HCT116 (cell line): ENCODE measurements at regions not wholly inside any gene's neighbourhood (a gene's known extent, or its start where the extent isn't known, plus 50 kb on each side); places are given as distances from the start of the nearest gene placed in this dataset.

Experiments used
- ATAC-seq: fragments of 200-7000 bp; cut with Tn5 transposase; 2 replicates; pipeline ENCODE4 v1.9.1; 2020; ENCODE audit warnings: mild to moderate bottlenecking, moderate library complexity
- BruUV-seq: library from RNA; stranded (reverse); fragments of 400-500 nt; replicated peaks from 2 replicates; lab custom pipeline; 2021; lab: Mats Ljungman, UMichigan
- CTCF ChIA-PET: fragments of 300-600 bp; sonication (Branson Sonifier 250); formaldehyde crosslinking; loops from one replicate; lab custom pipeline; 2021; ENCODE audit warnings: antibody characterized with exemption; lab: Charles Lee
- POLR2A ChIA-PET: fragments of 300-600, 350-600 bp; sonication (Branson Sonifier 250); formaldehyde crosslinking; loops from one replicate; lab custom pipeline; 2021; ENCODE audit warnings: antibody characterized with exemption; lab: Charles Lee
- RAD21 ChIA-PET, 2 experiments: fragments of 300-600 bp; sonication (Branson Sonifier 250); formaldehyde crosslinking; loops; one replicate each; lab custom pipeline; 2023; ENCODE audit warnings: low total read pairs in 2 of 2; ENCODE audit not compliant: uncharacterized antibody in 2 of 2, unreplicated experiment in 2 of 2, low non-redundant PET in 1 of 2; lab: Charles Lee
- DNase-seq: peaks from one replicate; pipeline ENCODE4 v3.0.0-alpha.2; 2010; ENCODE audit warnings: low read depth, low spot score
- H2AFZ ChIP-seq: fragments of 200-600 bp; shearing (Covaris generic), sonication (generic); 2 replicates; pipeline ENCODE4 v1.6.1; 2017; ENCODE audit warnings: low read depth, mixed run types, mixed read lengths, antibody characterized with exemption, low read length; ENCODE audit not compliant: poor library complexity, severe bottlenecking
- H3K27ac ChIP-seq: 2 replicates; pipeline ENCODE4 v1.5.1; 2012; ENCODE audit warnings: low read depth, low read length
- H3K27me3 ChIP-seq: fragments of 200-600 bp; sonication (generic); 2 replicates; pipeline ENCODE4 v1.6.1; 2016; ENCODE audit warnings: mixed run types, low read length, mixed read lengths; ENCODE audit not compliant: insufficient read depth
- H3K36me3 ChIP-seq, 2 experiments: fragments of 200-500 bp in 1 of 2; fragments of 200-600 bp in 1 of 2; sonication (Bioruptor generic) in 1 of 2; sonication (generic) in 1 of 2; 2 replicates each; pipeline versions ENCODE4 v1.5.1 to v1.6.1; 2014 to 2016; ENCODE audit warnings: low read length in 2 of 2, inconsistent platforms in 1 of 2, mixed read lengths in 1 of 2, mixed run types in 1 of 2; ENCODE audit not compliant: insufficient read depth in 2 of 2, control insufficient read depth in 1 of 2
- H3K4me1 ChIP-seq, 2 experiments: fragments of 200-600 bp in 1 of 2; sonication (generic) in 1 of 2; 2 replicates each; pipeline versions ENCODE4 v1.5.1 to v1.6.1; 2012 to 2017; ENCODE audit warnings: low read length in 2 of 2, inconsistent platforms in 1 of 2, mild to moderate bottlenecking in 1 of 2, mixed read lengths in 1 of 2, mixed run types in 1 of 2, moderate library complexity in 1 of 2; ENCODE audit not compliant: insufficient read depth in 2 of 2, control insufficient read depth in 1 of 2
- H3K4me2 ChIP-seq: fragments of 200-600 bp; sonication (generic); 2 replicates; pipeline ENCODE4 v1.6.1; 2017; ENCODE audit warnings: mixed run types, low read length, mixed read lengths
- H3K4me3 ChIP-seq, 2 experiments: fragments of 200-600 bp in 1 of 2; sonication (generic) in 1 of 2; replicated peaks in 1 of 2; 2 replicates each; pipeline ENCODE4 v1.5.1; 2011 to 2016; ENCODE audit warnings: low read length in 2 of 2, control low read depth in 1 of 2, low read depth in 1 of 2, mild to moderate bottlenecking in 1 of 2, mixed read lengths in 1 of 2, mixed run types in 1 of 2
- H3K79me2 ChIP-seq: fragments of 200-600 bp; sonication (generic); 2 replicates; pipeline ENCODE4 v1.6.1; 2017; ENCODE audit warnings: mild to moderate bottlenecking, mixed run types, low read length, moderate library complexity, mixed read lengths; ENCODE audit not compliant: insufficient read depth
- H3K9ac ChIP-seq: fragments of 200-600 bp; sonication (generic); 2 replicates; pipeline ENCODE4 v1.6.1; 2016; ENCODE audit warnings: low read length, mixed read lengths
- H3K9me2 ChIP-seq: fragments of 200-600 bp; sonication (generic), shearing (Covaris generic); 2 replicates; pipeline ENCODE4 v1.6.1; 2017; ENCODE audit warnings: mixed run types, mild to moderate bottlenecking, moderate library complexity; ENCODE audit not compliant: insufficient read depth
- H3K9me3 ChIP-seq, 2 experiments: fragments of 200-500 bp in 1 of 2; fragments of 200-600 bp in 1 of 2; sonication (Bioruptor generic) in 1 of 2; sonication (generic) in 1 of 2; 2 replicates each; pipeline ENCODE4 v1.6.1; 2014 to 2017; ENCODE audit warnings: low read length in 2 of 2, mixed read lengths in 2 of 2, inconsistent platforms in 1 of 2, low read depth in 1 of 2, mild to moderate bottlenecking in 1 of 2, mixed run types in 1 of 2, moderate library complexity in 1 of 2; ENCODE audit not compliant: control insufficient read depth in 1 of 2, insufficient read depth in 1 of 2
- H4K20me1 ChIP-seq: fragments of 200-600 bp; sonication (generic), shearing (Covaris generic); 2 replicates; pipeline ENCODE4 v1.6.1; 2017; ENCODE audit warnings: mixed run types, mild to moderate bottlenecking, moderate library complexity; ENCODE audit not compliant: insufficient read depth
- EZH2 ChIP-seq: fragments of 200-600 bp; sonication (generic); IDR thresholded peaks from 2 replicates; pipeline ENCODE4 v1.6.1; 2017; ENCODE audit warnings: antibody characterized with exemption, mixed run types
- EZH2phosphoT487 ChIP-seq: fragments of 200-600 bp; IDR thresholded peaks from 2 replicates; pipeline ENCODE4 v1.6.1; 2018; ENCODE audit warnings: antibody characterized with exemption, borderline replicate concordance
- JUND ChIP-seq: IDR thresholded peaks from 2 replicates; pipeline ENCODE4 v1.6.1; 2012
- SIN3A ChIP-seq: IDR thresholded peaks from 2 replicates; pipeline ENCODE4 v1.6.1; 2012; ENCODE audit warnings: low read depth
- SP1 ChIP-seq: IDR thresholded peaks from 2 replicates; pipeline ENCODE4 v1.6.1; 2012; ENCODE audit warnings: low read depth
- SRF ChIP-seq: IDR thresholded peaks from 2 replicates; pipeline ENCODE4 v1.6.1; 2012; ENCODE audit warnings: low read depth
- intact Hi-C: fragments of 100-400 bp; cut with micrococcal nuclease; formaldehyde crosslinking; loops from 2 replicates; pipeline ENCODE4 v1.10.0; 2022
- TF ChIP-seq, protein P1 (sequence below): IDR thresholded peaks from 2 replicates; pipeline ENCODE4 v1.6.1; 2012; ENCODE audit warnings: low read depth

GRCh38 chr14:62453226-62453625 lies 592.0 kb downstream of the KCNH5 start:
- no peak overlapping the region for H3K4me3 ChIP-seq
- H3K9ac ChIP-seq = no peak overlapping the region
- DNase-seq (no peak), ATAC-seq (no peak)
- peaks cover 13 to 14% of the 10 kb centered on the region in 2 experiments; a peak in 2 of 4 replicates for H3K9me3 ChIP-seq
- intact Hi-C loops = no loop called here
- H3K79me2 ChIP-seq = no peaks in the 10 kb centered on the region
- ChIA-PET RAD21 (no interaction called here), CTCF (no interaction called here), POLR2A (no interaction called here)
- H3K27ac ChIP-seq = no peak overlapping the region
- H4K20me1 ChIP-seq = no peaks in the 10 kb centered on the region
- no peaks in the 10 kb centered on the region for H3K36me3 ChIP-seq
- no peaks in the 10 kb centered on the region for H3K27me3 ChIP-seq
- no peaks in the 10 kb centered on the region for H3K4me1 ChIP-seq
- no peak overlapping the region for H2AFZ ChIP-seq
- no peak overlapping the region for H3K4me2 ChIP-seq
- no peaks in the 10 kb centered on the region for H3K9me2 ChIP-seq
- no TSS peak for BruUV-seq
- TF ChIP-seq JUND = no peak
- TF ChIP-seq, all 23 proteins: peak for 0

- H3K4me3 ChIP-seq = no peak overlapping the region
- no peaks in the 10 kb centered on the region for H3K9me2 ChIP-seq
- H3K9me3 ChIP-seq = peaks cover 10 to 20% of the 10 kb centered on the region in 2 experiments; a peak in 3 of 4 replicates
- H3K27ac ChIP-seq = no peak overlapping the region
- H3K36me3 ChIP-seq = no peaks in the 10 kb centered on the region
- RAD21 ChIA-PET = no interaction called here
- TF ChIP-seq EZH2phosphoT487 (no peak), SIN3A (no peak), SRF (no peak), SP1 (no peak), EZH2 (no peak)
- TF ChIP-seq, protein P1, sequence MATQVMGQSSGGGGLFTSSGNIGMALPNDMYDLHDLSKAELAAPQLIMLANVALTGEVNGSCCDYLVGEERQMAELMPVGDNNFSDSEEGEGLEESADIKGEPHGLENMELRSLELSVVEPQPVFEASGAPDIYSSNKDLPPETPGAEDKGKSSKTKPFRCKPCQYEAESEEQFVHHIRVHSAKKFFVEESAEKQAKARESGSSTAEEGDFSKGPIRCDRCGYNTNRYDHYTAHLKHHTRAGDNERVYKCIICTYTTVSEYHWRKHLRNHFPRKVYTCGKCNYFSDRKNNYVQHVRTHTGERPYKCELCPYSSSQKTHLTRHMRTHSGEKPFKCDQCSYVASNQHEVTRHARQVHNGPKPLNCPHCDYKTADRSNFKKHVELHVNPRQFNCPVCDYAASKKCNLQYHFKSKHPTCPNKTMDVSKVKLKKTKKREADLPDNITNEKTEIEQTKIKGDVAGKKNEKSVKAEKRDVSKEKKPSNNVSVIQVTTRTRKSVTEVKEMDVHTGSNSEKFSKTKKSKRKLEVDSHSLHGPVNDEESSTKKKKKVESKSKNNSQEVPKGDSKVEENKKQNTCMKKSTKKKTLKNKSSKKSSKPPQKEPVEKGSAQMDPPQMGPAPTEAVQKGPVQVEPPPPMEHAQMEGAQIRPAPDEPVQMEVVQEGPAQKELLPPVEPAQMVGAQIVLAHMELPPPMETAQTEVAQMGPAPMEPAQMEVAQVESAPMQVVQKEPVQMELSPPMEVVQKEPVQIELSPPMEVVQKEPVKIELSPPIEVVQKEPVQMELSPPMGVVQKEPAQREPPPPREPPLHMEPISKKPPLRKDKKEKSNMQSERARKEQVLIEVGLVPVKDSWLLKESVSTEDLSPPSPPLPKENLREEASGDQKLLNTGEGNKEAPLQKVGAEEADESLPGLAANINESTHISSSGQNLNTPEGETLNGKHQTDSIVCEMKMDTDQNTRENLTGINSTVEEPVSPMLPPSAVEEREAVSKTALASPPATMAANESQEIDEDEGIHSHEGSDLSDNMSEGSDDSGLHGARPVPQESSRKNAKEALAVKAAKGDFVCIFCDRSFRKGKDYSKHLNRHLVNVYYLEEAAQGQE = no peak
- TF ChIP-seq, all 23 proteins: peak for 0
- DNase-seq (no peak), ATAC-seq (no peak)
- no TSS peak for BruUV-seq
- intact Hi-C loops = no loop called here
- ChIA-PET POLR2A (no interaction called here), CTCF (no interaction called here)
- Histone ChIP-seq H2AFZ (no peak overlapping the region), H3K79me2 (no peaks in the 10 kb centered on the region), H3K27me3 (no peaks in the 10 kb centered on the region), H3K9ac (no peak overlapping the region), H3K4me1 (no peaks in the 10 kb centered on the region), H4K20me1 (no peaks in the 10 kb centered on the region), H3K4me2 (no peak overlapping the region)
These were observed 589.8 kb downstream of the KCNH5 start for GRCh38 chr14:62455446-62455845.
